ENCODE measurements at regions not wholly inside any gene's neighbourhood (a gene's known extent, or its start where the extent isn't known, plus 50 kb on each side); places are given as distances from the start of the nearest gene placed in this dataset.

DNA sequence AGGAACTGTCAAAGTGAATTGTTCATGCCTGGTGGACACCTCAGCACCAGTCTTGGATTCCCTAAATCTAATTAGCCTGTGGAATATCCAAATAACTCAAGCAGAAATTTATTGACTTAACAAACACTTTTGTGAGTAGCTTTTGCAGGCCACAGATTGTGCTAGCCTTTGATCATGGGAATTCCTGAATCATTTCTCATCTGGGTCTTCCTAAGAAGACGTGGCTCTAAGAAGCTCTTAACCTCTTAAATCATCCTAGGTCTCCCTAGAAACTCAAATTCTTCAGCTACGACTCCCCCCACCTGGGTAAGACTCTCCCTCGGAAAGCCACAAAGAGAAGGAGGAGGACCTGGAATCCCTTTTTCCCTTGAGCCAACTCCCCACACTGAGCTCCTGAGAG lies 53.8 kb upstream of the PSEN2 start:
- no peak overlapping the region for H3K4me3 ChIP-seq (ENCODE audit: low read length)
- H3K9ac ChIP-seq (ENCODE audit: low read length), result no peak overlapping the region
- H3K79me2 ChIP-seq (ENCODE audit: low read length), result no peaks in the 10 kb centered on the region
- H3K36me3 ChIP-seq (replicated peaks; ENCODE audit: low read depth, low read length), result no peaks in the 10 kb centered on the region
- no peak for TF ChIP-seq EZH2phosphoT487 (IDR thresholded peaks at IDR 0.05; ENCODE audit: low read depth)
- TF ChIP-seq, protein P1, sequence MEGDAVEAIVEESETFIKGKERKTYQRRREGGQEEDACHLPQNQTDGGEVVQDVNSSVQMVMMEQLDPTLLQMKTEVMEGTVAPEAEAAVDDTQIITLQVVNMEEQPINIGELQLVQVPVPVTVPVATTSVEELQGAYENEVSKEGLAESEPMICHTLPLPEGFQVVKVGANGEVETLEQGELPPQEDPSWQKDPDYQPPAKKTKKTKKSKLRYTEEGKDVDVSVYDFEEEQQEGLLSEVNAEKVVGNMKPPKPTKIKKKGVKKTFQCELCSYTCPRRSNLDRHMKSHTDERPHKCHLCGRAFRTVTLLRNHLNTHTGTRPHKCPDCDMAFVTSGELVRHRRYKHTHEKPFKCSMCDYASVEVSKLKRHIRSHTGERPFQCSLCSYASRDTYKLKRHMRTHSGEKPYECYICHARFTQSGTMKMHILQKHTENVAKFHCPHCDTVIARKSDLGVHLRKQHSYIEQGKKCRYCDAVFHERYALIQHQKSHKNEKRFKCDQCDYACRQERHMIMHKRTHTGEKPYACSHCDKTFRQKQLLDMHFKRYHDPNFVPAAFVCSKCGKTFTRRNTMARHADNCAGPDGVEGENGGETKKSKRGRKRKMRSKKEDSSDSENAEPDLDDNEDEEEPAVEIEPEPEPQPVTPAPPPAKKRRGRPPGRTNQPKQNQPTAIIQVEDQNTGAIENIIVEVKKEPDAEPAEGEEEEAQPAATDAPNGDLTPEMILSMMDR (IDR thresholded peaks at IDR 0.05; ENCODE audit: low read depth, low read length), result no peak
- no peak overlapping the region for H3K27ac ChIP-seq (ENCODE audit: low read length)
- no peak overlapping the region for H2AFZ ChIP-seq (ENCODE audit: low read depth, low read length)
- no peaks in the 10 kb centered on the region for H3K4me1 ChIP-seq (ENCODE audit: low read length)
- H3K27me3 ChIP-seq (ENCODE audit: low read depth, low read length), result peaks cover 22% of the 10 kb centered on the region; the same call in 1 of the 2 replicates
- no peaks in the 10 kb centered on the region for H3K9me3 ChIP-seq (ENCODE audit: insufficient read depth, low read length)
- H3K4me2 ChIP-seq (ENCODE audit: low read length), result no peak overlapping the region
- no peaks in the 10 kb centered on the region for H4K20me1 ChIP-seq (ENCODE audit: insufficient read depth, low read length)

DNA sequence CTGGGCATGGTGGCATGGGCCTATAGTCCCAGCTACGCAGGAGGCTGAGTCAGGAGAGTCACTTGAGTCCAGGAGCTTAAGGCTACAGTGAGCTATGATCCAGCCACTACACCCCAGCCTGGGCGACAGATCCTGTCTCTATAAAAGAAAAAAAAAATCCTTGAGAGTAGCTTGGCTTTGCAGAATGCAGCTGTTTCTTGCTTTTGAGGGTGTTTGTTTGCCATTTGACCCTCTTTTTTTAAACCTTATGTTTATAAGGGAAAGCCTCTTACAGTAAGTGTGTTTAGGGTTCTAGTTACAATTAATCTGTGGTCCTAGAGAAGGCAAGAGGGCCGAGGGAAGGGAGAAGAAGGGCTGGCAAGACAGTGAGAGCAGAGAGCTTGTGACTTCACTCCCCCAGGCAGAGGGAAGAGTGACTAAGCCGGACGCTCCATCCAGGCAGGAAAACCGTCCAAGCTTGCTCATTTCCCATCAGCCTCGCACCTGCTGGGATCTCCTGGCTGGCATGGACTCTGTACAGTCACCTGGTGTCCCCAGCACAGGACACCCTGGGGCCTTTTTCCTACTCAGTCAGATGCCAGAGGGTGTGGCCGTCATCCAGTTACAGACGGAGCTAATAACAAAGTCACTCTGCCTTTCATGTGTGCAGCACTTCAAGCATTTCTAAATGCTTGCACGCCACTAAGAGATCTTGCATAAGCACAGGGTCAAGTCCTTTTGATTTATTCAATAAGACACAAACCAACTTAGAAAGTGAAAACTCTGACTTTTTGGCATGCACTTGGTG lies 55.5 kb upstream of the PSEN2 start:
- Histone ChIP-seq H3K4me3 (ENCODE audit: low read length) (no peak overlapping the region), H3K9me3 (ENCODE audit: insufficient read depth, low read length) (no peaks in the 10 kb centered on the region), H4K20me1 (ENCODE audit: insufficient read depth, low read length) (no peaks in the 10 kb centered on the region), H3K27me3 (ENCODE audit: low read depth, low read length) (peaks cover 15% of the 10 kb centered on the region; the same call in 1 of the 2 replicates), H2AFZ (ENCODE audit: low read depth, low read length) (no peak overlapping the region), H3K79me2 (ENCODE audit: low read length) (no peaks in the 10 kb centered on the region), H3K36me3 (replicated peaks; ENCODE audit: low read depth, low read length) (no peaks in the 10 kb centered on the region), H3K27ac (ENCODE audit: low read length) (no peak overlapping the region), H3K4me1 (ENCODE audit: low read length) (no peaks in the 10 kb centered on the region), H3K4me2 (ENCODE audit: low read length) (no peak overlapping the region), H3K9ac (ENCODE audit: low read length) (no peak overlapping the region)
- TF ChIP-seq, protein P1 (IDR thresholded peaks at IDR 0.05; ENCODE audit: low read depth, low read length), result no peak
- TF ChIP-seq EZH2phosphoT487 (IDR thresholded peaks at IDR 0.05; ENCODE audit: low read depth), result no peak

DNA sequence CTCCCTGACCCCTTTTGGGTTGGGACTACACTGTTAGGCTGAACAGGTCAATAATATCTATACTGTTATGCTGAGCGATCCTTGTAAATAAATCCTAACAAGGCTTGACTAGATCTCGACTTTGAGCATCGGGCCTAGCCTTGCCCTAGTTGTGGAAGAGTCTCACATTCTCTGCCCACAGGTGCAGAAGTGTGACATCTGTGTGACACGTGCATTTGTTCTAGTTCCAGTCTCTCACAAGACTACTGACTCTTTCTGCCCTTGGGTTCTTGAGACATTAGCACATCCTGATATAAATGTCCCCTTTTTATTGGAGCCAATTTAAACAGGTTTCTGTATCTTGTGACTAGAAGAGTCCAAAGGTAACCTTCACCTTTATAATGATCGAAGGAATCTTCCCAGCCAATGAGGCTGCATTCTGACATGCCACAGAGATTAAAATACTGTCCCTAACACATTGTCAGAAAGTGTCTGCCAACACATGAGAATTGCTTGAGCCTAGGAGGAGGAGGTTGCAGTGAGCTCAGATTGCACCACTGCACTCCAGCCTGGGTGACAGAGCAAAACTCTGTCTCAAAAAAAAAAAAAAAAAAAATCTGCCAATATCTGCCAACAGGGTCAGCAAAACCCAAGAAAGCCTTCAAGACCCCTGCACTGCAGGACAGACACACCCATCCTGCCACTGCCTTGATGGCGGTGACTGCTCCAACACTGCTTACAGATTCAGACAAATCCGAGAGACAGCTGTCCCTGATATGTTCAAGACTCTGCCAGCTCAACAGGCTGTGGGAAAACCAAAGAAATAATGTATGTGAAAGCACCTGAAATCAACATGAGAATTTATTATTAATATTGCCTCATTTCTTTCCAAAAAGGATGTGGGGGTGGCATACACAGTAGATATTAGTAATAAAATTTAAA lies 56.5 kb upstream of the PSEN2 start:
- no peak overlapping the region for H3K4me3 ChIP-seq (ENCODE audit: low read length)
- no peak overlapping the region for H3K9ac ChIP-seq (ENCODE audit: low read length)
- no peaks in the 10 kb centered on the region for H4K20me1 ChIP-seq (ENCODE audit: insufficient read depth, low read length)
- TF ChIP-seq, protein P1 (IDR thresholded peaks at IDR 0.05; ENCODE audit: low read depth, low read length), result no peak
- no peak for TF ChIP-seq EZH2phosphoT487 (IDR thresholded peaks at IDR 0.05; ENCODE audit: low read depth)
- H3K79me2 ChIP-seq (ENCODE audit: low read length), result no peaks in the 10 kb centered on the region
- H3K4me2 ChIP-seq (ENCODE audit: low read length), result no peak overlapping the region
- H3K27ac ChIP-seq (ENCODE audit: low read length), result no peak overlapping the region
- H3K9me3 ChIP-seq (ENCODE audit: insufficient read depth, low read length), result no peaks in the 10 kb centered on the region
- peaks cover 21% of the 10 kb centered on the region; the same call in 1 of the 2 replicates for H3K27me3 ChIP-seq (ENCODE audit: low read depth, low read length)
- H2AFZ ChIP-seq (ENCODE audit: low read depth, low read length), result no peak overlapping the region
- H3K4me1 ChIP-seq (ENCODE audit: low read length), result no peaks in the 10 kb centered on the region
- no peaks in the 10 kb centered on the region for H3K36me3 ChIP-seq (replicated peaks; ENCODE audit: low read depth, low read length)

DNA sequence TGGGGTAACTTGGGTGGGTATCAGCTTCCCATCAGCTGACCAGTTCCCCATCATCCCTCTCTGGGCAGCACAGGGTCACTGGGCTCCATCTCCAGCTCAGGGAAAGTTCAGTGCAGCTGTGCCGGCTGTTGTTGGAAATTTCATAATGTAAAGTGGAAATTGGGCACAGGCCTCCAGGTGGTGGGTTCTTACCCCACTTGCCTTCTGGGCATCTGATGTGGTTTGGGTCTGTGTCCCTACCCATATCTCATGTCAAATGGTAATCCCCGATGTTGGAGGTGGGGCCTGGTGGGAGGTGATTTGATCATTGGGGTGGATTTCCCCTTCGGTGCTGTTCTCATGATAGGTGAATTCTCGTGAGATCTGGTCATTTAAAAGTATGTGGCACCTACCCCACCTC lies 59.7 kb upstream of the PSEN2 start:
- Histone ChIP-seq H3K36me3 (replicated peaks; ENCODE audit: low read depth, low read length) (no peaks in the 10 kb centered on the region), H3K27me3 (ENCODE audit: low read depth, low read length) (peaks cover 15% of the 10 kb centered on the region; the same call in 1 of the 2 replicates), H3K9me3 (ENCODE audit: insufficient read depth, low read length) (no peaks in the 10 kb centered on the region), H3K4me1 (ENCODE audit: low read length) (no peaks in the 10 kb centered on the region), H2AFZ (ENCODE audit: low read depth, low read length) (no peak overlapping the region), H4K20me1 (ENCODE audit: insufficient read depth, low read length) (no peaks in the 10 kb centered on the region), H3K27ac (ENCODE audit: low read length) (no peak overlapping the region), H3K4me2 (ENCODE audit: low read length) (no peak overlapping the region), H3K4me3 (ENCODE audit: low read length) (no peak overlapping the region), H3K79me2 (ENCODE audit: low read length) (no peaks in the 10 kb centered on the region), H3K9ac (ENCODE audit: low read length) (no peak overlapping the region)
- TF ChIP-seq EZH2phosphoT487 (IDR thresholded peaks at IDR 0.05; ENCODE audit: low read depth), result no peak
- TF ChIP-seq, protein P1 (IDR thresholded peaks at IDR 0.05; ENCODE audit: low read depth, low read length), result no peak

Measured in OCI-LY3 (cell line).